Activated T-cell treated with anti-CD3 and anti-CD28 coated beads for 4 hours (primary cell): ENCODE measurements at regions not wholly inside any gene's neighbourhood (a gene's known extent, or its start where the extent isn't known, plus 50 kb on each side); places are given as distances from the start of the nearest gene placed in this dataset.

Source experiments
- DNase-seq: peaks from one replicate; pipeline ENCODE4 v3.0.0-alpha.2; 2020

- DNase-seq = no peak
Observed at GRCh38 chr2:239756790-239757760, 268.1 kb downstream of the NDUFA10 start.

- DNase-seq = no peak
Observed at GRCh38 chr2:239756031-239756789, 268.9 kb downstream of the NDUFA10 start.

- no peak for DNase-seq
Observed at GRCh38 chr2:239753401-239753837, 271.7 kb downstream of the NDUFA10 start.

- no peak for DNase-seq
Observed at GRCh38 chr2:239752951-239753350, 272.2 kb downstream of the NDUFA10 start.

- peak; percentile 9 for DNase-seq
Observed at GRCh38 chr2:239751679-239752355, 273.3 kb downstream of the NDUFA10 start.

GRCh38 chr2:239750929-239751678 lies 274.0 kb downstream of the NDUFA10 start:
- DNase-seq = no peak

GRCh38 chr2:239750045-239750835 lies 274.9 kb downstream of the NDUFA10 start:
- DNase-seq = no peak

- no peak for DNase-seq
Observed at GRCh38 chr2:239749272-239749873, 275.8 kb downstream of the NDUFA10 start.

GRCh38 chr2:239748811-239749210 lies 276.3 kb downstream of the NDUFA10 start:
- DNase-seq = no peak

- DNase-seq = no peak
Observed at GRCh38 chr2:239747771-239748170, 277.4 kb downstream of the NDUFA10 start.

GRCh38 chr2:239747274-239747673 lies 277.9 kb downstream of the NDUFA10 start:
- no peak for DNase-seq

GRCh38 chr2:239746559-239747246 lies 278.4 kb downstream of the NDUFA10 start:
- DNase-seq = no peak

GRCh38 chr2:239745386-239746227 lies 279.5 kb downstream of the NDUFA10 start:
- DNase-seq = no peak

GRCh38 chr2:239744706-239745340 lies 280.3 kb downstream of the NDUFA10 start:
- no peak for DNase-seq

- no peak for DNase-seq
Observed at GRCh38 chr2:239743206-239743605, 281.9 kb downstream of the NDUFA10 start.

GRCh38 chr2:239742377-239742776 lies 282.8 kb downstream of the NDUFA10 start:
- no peak for DNase-seq

GRCh38 chr2:239739206-239739605 lies 285.9 kb downstream of the NDUFA10 start:
- DNase-seq = no peak

- DNase-seq = no peak
Observed at GRCh38 chr2:239738159-239738558, 287.0 kb downstream of the NDUFA10 start.

- no peak for DNase-seq
Observed at GRCh38 chr2:239737144-239737463, 288.0 kb downstream of the NDUFA10 start.
